CD14-positive monocyte (primary cell): ENCODE measurements at regions not wholly inside any gene's neighbourhood (a gene's known extent, or its start where the extent isn't known, plus 50 kb on each side); places are given as distances from the start of the nearest gene placed in this dataset.

Source experiments
- DNase-seq, 3 donors: peaks; one replicate each; pipeline ENCODE4 v3.0.0-alpha.2; 2011 to 2022
- H2AFZ ChIP-seq: 2 replicates; pipeline ENCODE4 v1.6.0; 2012; ENCODE audit warnings: mild to moderate bottlenecking, low read depth, low read length, inconsistent platforms; ENCODE audit not compliant: insufficient read depth, poor library complexity, severe bottlenecking
- H3K27ac ChIP-seq, 2 donors: 1 replicate in 1 of 2; 2 replicates in 1 of 2; pipeline ENCODE4 v1.5.1; 2012 to 2013; ENCODE audit warnings: low read length in 2 of 2, control low read depth in 1 of 2, inconsistent platforms in 1 of 2, low read depth in 1 of 2, mild to moderate bottlenecking in 1 of 2
- H3K27me3 ChIP-seq, 2 donors: one replicate each; pipeline versions ENCODE4 v1.6.0 to v1.6.1; 2011 to 2013; ENCODE audit warnings: low read length in 2 of 2; ENCODE audit not compliant: control insufficient read depth in 2 of 2, insufficient read depth in 2 of 2
- H3K36me3 ChIP-seq, 2 donors: replicated peaks in 1 of 2; 1 replicate in 1 of 2; 2 replicates in 1 of 2; pipeline versions ENCODE4 v1.5.1 to v1.6.1; 2012 to 2013; ENCODE audit warnings: low read length in 2 of 2, control low read depth in 1 of 2, inconsistent platforms in 1 of 2, mild to moderate bottlenecking in 1 of 2; ENCODE audit not compliant: insufficient read depth in 2 of 2, control insufficient read depth in 1 of 2
- H3K4me1 ChIP-seq, 2 donors: 1 replicate in 1 of 2; 2 replicates in 1 of 2; pipeline versions ENCODE4 v1.5.1 to v1.6.1; 2012 to 2013; ENCODE audit warnings: low read length in 2 of 2, control low read depth in 1 of 2, inconsistent platforms in 1 of 2, mild to moderate bottlenecking in 1 of 2, moderate library complexity in 1 of 2; ENCODE audit not compliant: insufficient read depth in 2 of 2, control insufficient read depth in 1 of 2
- H3K4me2 ChIP-seq: replicated peaks from 2 replicates; pipeline ENCODE3; 2012; ENCODE audit warnings: low read length, moderate library complexity, mild to moderate bottlenecking; ENCODE audit not compliant: poor library complexity, severe bottlenecking; ENCODE audit errors: extremely low read depth
- H3K4me3 ChIP-seq, 3 experiments: fragments of 200-600 bp in 1 of 3; sonication (generic) in 1 of 3; replicated peaks in 1 of 3; 1 replicate in 2 of 3; 2 replicates in 1 of 3; pipeline ENCODE4 v1.5.1; 2011 to 2013; ENCODE audit warnings: low read length in 3 of 3, mild to moderate bottlenecking in 3 of 3, control low read depth in 2 of 3, low read depth in 2 of 3, inconsistent platforms in 1 of 3, moderate library complexity in 1 of 3
- H3K79me2 ChIP-seq: 2 replicates; pipeline ENCODE4 v1.6.0; 2012; ENCODE audit warnings: mild to moderate bottlenecking, control low read depth, inconsistent platforms, low read length, moderate library complexity; ENCODE audit not compliant: insufficient read depth
- H3K9ac ChIP-seq: 2 replicates; pipeline ENCODE4 v1.6.0; 2017; ENCODE audit warnings: low read length, mild to moderate bottlenecking; ENCODE audit not compliant: insufficient read depth, poor library complexity, severe bottlenecking
- H3K9me3 ChIP-seq, 2 donors: replicated peaks in 1 of 2; 1 replicate in 1 of 2; 2 replicates in 1 of 2; pipeline versions ENCODE4 v1.5.1 to v1.6.1; 2012 to 2013; ENCODE audit warnings: low read length in 2 of 2, control low read depth in 1 of 2; ENCODE audit not compliant: control insufficient read depth in 1 of 2, insufficient read depth in 1 of 2
- H4K20me1 ChIP-seq: 2 replicates; pipeline ENCODE4 v1.6.0; 2012; ENCODE audit warnings: mild to moderate bottlenecking, low read length, control low read depth, moderate library complexity; ENCODE audit not compliant: insufficient read depth
- H3K27ac Mint-ChIP-seq, 7 donors: one replicate each; pipeline ENCODE4 v1.8.0; 2020; ENCODE audit warnings: mild to moderate bottlenecking in 7 of 7, mixed read lengths in 7 of 7, moderate library complexity in 6 of 7, inconsistent platforms in 2 of 7
- H3K27me3 Mint-ChIP-seq, 3 donors: one replicate each; pipeline ENCODE4 v1.8.0; 2021 to 2022; ENCODE audit warnings: low read depth in 3 of 3, mild to moderate bottlenecking in 3 of 3, mixed read lengths in 3 of 3, moderate library complexity in 3 of 3, inconsistent platforms in 1 of 3
- H3K36me3 Mint-ChIP-seq, 2 donors: one replicate each; pipeline ENCODE4 v1.8.0; 2020; ENCODE audit warnings: mixed read lengths in 2 of 2, inconsistent platforms in 1 of 2, mild to moderate bottlenecking in 1 of 2
- H3K4me1 Mint-ChIP-seq: one replicate; pipeline ENCODE4 v1.8.0; 2020; ENCODE audit warnings: mild to moderate bottlenecking, mixed read lengths
- H3K4me3 Mint-ChIP-seq, 2 donors: one replicate each; pipeline ENCODE4 v1.8.0; 2020; ENCODE audit warnings: mild to moderate bottlenecking in 2 of 2, mixed read lengths in 2 of 2, moderate library complexity in 1 of 2
- H3K9me3 Mint-ChIP-seq, 7 donors: one replicate each; pipeline ENCODE4 v1.8.0; 2020 to 2022; ENCODE audit warnings: mixed read lengths in 7 of 7, mild to moderate bottlenecking in 6 of 7, moderate library complexity in 6 of 7, inconsistent platforms in 2 of 7
- CTCF ChIP-seq: fragments of 200-600 bp; IDR thresholded peaks from one replicate; pipeline ENCODE4 v1.8.0; 2022; ENCODE audit warnings: antibody characterized with exemption, mild to moderate bottlenecking
- intact Hi-C, 2 donors: fragments of 100-400 bp; cut with micrococcal nuclease; formaldehyde crosslinking; loops; one replicate each; pipeline versions ENCODE4 v1.15.0 to v1.15.1; 2023

DNA sequence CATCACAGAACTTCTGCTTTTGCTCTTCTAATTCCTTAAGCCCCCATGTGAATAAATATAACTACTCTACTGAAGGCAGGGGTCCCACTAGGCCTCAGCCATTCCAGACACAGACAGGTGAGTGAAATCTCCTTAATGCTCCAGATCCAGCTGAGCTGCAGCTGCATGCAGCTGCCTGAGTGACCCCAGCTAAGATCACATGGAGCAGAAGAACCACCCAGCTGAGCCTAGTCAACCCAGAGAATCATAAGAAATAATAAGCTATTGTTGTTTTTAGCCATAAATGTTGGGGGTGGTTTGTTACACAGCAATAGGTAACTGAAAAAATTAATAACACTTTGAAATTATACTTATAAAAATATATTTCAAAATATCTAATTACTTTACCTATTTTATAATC lies 220.3 kb downstream of the SIPA1L2 start:
- intact Hi-C loops = no loop called here
- DNase-seq = no peak
- Histone ChIP-seq H3K27me3 (no peaks in the 10 kb centered on the region), H3K79me2 (no peaks in the 10 kb centered on the region), H3K27ac (no peak overlapping the region), H3K9me3 (peaks cover 5 to 9% of the 10 kb centered on the region in 2 donors), H3K4me1 (no peaks in the 10 kb centered on the region), H2AFZ (no peak overlapping the region), H3K9ac (no peak overlapping the region), H3K4me3 (no peak overlapping the region), H3K4me2 (no peak overlapping the region), H4K20me1 (no peaks in the 10 kb centered on the region), H3K36me3 (peaks cover 3 to 30% of the 10 kb centered on the region in 2 donors)
- TF ChIP-seq CTCF = no peak
- no peaks in the 10 kb centered on the region for H3K4me1 Mint-ChIP-seq
- no peaks in the 10 kb centered on the region for H3K27me3 Mint-ChIP-seq
- H3K27ac Mint-ChIP-seq = no peak overlapping the region
- H3K36me3 Mint-ChIP-seq = peaks cover 5 to 13% of the 10 kb centered on the region in 2 donors
- H3K9me3 Mint-ChIP-seq = peaks cover 0 to 12% (median 5%) of the 10 kb centered on the region in 7 donors
- H3K4me3 Mint-ChIP-seq = no peak overlapping the region

- no peak overlapping the region for H3K27ac Mint-ChIP-seq
- Histone ChIP-seq H3K4me1 (no peaks in the 10 kb centered on the region), H3K27me3 (no peaks in the 10 kb centered on the region), H3K27ac (no peak overlapping the region), H3K9ac (no peak overlapping the region), H4K20me1 (no peaks in the 10 kb centered on the region), H3K79me2 (no peaks in the 10 kb centered on the region), H2AFZ (no peak overlapping the region), H3K4me2 (no peak overlapping the region), H3K9me3 (peaks cover 5 to 9% of the 10 kb centered on the region in 2 donors), H3K4me3 (no peak overlapping the region), H3K36me3 (peaks cover 2 to 19% of the 10 kb centered on the region in 2 donors)
- H3K4me3 Mint-ChIP-seq = no peak overlapping the region
- H3K4me1 Mint-ChIP-seq = no peaks in the 10 kb centered on the region
- H3K36me3 Mint-ChIP-seq = peaks cover 11 to 17% of the 10 kb centered on the region in 2 donors
- intact Hi-C loops = no loop called here
- no peak for TF ChIP-seq CTCF
- DNase-seq = no peak
- no peaks in the 10 kb centered on the region for H3K27me3 Mint-ChIP-seq
- H3K9me3 Mint-ChIP-seq = peaks cover 0 to 14% (median 5%) of the 10 kb centered on the region in 7 donors
These were observed 222.8 kb downstream of the SIPA1L2 start for GRCh38 chr1:232407120-232407519.
